Myocyte (in vitro differentiated cells): ENCODE measurements at regions not wholly inside any gene's neighbourhood (a gene's known extent, or its start where the extent isn't known, plus 50 kb on each side); places are given as distances from the start of the nearest gene placed in this dataset.

ENCODE experiments used
- DNase-seq: peaks from one replicate; pipeline ENCODE4 v3.0.0-alpha.2; 2012; ENCODE audit warnings: low read depth

DNA sequence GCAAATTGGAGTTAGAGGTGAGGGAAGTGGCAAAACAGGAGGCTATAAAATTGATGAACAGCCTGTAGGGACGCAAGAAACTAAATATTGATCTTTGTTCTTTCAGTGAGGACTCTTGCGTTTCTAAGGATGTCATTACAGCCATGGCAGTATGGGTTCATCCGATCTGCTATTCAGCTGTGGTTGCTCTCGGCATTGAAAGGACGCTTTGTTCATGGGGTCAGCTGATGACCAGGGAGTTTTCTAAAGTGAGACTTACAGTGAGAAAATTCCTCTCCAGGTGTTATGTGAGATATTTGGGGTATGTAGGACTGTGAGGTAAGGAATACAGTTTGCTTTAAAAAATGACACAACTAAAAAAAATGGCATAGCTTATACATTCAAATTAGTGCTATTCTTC, 52.7 kb upstream of the PELI1 start:
- no peak for DNase-seq

DNA sequence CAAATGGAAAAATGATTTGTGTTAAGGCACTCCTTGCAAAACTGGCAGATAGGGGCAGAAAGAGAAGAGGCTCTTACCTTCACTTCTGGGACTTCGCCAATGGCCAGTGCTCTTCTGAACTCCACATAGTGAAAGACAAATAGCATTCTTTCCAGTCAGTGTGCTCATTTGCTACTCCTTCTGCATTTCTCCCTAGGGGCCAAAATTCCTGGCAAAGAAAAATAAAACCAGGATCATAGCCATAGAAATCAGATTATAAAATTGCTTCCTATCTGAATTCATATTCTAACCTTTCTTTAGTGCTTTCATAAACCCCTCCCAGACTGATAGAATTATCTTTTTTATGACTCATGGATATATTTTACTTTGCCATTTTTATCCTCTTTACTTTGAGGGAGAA, 56.9 kb upstream of the PELI1 start:
- peak; percentile 18 for DNase-seq

DNA sequence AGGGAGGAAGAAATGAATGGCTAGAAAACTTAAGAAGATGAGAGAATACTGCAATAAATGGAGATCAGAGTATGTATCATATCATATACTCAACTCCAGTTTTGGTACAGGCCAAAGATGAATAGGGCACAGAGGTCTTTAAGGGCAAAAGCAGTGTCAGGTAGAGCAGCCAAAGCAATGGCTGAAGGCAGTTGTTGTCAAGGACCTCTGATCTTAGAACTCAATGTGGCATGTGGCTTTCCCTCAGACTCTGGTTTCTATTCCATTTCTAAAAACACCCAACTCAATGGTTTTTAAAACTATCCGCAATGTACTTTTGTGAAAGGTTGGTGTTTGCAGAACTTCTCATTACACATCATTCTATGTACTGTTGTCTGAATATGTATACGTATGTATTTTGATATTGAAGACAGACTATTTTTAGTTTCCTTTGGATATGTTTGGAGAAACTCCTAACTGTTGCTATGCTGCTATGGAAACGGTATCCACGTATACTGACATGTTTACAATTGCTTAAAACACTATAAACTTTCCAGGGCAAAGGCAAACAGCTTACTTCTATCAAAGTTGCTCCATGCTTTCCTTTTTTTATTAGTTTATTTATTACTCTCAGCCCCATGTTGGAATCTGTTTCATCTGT, 58.1 kb upstream of the PELI1 start:
- no peak for DNase-seq

DNA sequence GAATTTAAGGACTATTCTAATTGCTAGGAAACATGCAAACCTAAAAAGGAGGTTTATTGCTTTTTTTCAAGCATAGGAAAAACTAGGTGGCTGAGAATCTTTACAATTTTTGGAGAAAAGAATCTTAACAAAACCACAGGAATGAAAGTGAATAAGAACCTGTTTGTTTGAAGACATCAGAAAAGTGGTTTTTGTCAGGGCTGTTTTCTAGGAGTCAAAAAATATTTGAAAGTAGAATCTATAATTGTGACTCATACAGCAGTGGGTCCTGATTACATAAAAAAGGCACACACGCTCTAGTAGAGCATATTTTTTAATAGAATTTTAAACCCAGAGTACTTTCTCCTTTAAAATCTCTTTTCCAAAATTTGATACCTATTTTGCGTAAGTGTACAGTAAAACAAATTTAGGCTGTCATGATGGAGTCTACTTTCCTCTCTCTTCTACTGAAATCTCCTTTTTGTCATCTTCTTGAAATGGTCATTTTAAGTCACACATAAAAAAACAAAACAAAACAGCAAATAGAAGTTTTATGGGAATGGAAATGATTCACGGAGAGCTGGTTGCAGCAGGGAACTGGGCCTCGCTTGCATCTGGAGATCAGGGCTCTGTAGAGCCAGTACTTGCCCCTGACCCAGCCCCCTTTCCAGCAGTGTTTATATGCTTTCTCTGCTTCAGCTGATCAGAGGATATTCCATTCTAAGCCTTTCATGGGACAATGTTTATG, 59.1 kb upstream of the PELI1 start:
- DNase-seq, result no peak

DNA sequence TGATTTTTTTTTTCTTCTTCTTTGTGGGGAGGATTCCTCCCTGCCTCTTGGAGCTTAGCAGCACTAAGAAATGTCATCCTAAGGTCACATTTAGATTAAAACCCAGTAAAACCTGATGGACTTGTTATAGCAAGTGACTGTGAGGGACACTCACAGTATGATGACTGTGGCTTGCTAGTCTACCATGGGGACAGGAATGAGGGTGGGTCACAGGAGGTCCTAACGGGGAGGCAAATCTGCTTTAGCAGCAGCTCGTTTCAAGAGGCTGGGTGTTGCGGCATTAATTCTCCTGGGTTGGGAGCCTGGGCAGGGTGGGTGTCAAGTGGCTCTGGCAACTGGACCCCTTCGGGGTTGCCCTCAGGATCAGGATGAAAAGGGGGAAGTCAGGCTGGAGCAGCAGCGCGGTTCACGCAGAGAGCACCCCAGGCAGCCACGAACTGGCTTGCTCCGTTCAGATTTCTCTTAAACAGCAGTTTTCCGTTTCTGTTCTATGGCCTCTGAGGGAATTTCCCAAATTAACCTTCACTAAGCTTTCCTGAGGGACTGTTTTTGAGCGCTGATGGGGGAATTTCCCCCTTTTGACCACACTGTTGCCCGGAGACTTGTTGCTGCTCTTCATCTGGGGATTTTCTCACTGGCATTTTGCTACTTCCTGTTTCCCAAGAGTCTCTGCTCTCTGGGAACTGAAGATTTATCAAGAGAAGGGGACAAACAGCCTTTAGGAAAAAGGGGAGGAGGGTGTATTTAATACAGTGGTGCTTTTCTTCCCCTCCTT, 59.8 kb upstream of the PELI1 start:
- DNase-seq, result no peak

DNA sequence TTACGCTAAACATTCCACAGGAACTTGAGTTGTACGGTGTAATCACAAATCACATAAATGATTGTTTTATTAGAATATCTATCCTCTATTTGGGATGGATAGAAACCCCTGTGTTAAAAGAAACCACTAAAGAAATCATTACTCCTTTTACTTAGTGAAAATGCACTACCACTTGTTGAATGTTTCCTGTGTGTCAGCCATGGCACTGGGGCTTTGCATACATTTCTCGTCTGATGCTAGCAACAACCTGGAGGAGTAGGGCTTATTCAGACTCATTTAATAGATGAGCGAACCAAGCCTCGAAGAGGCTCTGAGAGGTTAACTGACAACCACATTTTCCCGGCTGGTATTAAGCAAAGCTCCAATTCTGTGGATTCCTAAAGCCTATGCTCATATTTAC, 60.5 kb upstream of the PELI1 start:
- no peak for DNase-seq

DNA sequence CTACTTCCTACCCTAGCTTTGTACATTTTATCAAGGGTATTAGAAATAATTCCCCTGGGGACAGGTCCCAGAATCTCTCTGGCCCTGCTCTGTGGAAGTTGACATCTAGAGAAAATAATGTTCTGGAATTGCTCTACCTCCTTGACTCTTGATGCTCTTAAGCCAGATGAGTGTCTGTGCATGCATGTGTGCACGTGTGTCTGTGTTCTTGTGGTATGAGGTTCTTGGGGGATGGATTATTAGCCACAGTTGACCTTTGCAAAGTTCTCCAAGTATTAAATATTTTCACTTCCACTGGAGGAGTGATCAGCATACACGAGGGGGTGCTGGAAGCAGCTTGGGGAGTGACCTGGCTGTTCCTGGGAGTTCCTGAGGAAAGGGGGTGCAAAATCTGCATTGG, 61.2 kb upstream of the PELI1 start:
- DNase-seq, result no peak

DNA sequence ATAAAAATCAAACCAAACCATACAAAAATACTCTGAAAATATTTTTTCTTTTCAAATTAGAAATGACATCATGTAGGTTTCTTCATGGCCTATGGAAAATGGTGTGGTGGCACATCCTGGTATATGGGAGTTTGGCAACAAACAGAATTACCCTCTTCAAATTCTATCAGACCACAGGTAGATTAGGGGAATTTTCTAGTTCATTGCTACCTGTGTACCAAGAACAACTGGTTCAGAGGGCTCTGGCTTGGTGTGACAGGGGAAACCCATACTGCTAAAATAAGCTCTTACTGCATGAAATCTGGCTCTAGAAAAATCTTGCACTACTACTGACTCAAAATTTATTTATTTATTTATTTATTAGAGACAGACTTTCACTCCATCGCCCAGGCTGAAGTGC, 63.4 kb upstream of the PELI1 start:
- DNase-seq, result no peak

DNA sequence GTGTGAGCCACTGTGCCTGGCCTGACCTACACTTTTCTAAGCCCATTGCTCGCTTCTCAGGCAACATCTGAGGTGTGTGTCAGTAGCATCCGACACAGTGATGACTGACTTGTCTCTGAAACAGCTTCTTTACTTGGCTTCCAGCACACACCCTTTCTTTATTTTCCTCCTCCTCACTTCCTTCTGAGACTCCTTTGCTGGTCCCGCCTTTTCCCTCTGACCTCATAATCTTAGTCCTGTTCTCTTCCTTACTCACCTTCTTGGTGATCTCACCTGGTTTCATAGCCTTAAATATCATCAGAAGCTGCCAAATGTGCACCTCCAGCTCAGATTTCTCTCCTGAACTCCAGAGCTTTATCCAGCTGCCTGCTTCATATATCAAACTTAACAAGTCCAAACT, 66.6 kb upstream of the PELI1 start:
- DNase-seq, result no peak

DNA sequence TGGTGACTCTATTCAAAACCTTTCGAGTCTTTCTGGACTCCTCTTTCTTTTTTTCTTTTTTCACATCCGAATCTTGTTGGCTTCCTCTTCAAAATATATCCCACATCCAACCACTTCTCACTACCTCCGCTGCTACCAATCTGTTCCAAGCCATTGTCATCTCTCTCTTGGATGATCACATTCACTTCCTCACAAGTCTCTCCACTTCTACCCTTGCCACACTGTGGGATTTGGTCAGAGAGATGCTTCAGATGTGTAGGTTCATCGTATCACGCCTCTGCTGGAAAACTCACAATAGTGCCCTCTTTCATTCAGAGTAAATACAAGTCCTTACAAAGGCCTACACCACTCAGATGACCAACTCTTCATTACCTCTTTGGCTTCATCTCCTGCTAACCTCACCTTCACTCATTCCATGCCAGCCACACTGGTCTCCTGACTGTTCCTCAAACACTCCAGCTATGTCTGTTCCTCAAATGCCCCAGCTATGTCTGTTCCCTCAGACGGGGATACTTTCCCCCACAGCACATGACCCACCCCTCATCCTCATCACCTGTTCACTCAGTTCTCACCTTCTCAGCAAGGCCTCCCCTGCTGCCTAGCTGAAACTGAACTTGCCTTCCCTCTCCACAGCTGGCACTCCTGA, 67.2 kb upstream of the PELI1 start:
- peak; percentile 37 for DNase-seq

DNA sequence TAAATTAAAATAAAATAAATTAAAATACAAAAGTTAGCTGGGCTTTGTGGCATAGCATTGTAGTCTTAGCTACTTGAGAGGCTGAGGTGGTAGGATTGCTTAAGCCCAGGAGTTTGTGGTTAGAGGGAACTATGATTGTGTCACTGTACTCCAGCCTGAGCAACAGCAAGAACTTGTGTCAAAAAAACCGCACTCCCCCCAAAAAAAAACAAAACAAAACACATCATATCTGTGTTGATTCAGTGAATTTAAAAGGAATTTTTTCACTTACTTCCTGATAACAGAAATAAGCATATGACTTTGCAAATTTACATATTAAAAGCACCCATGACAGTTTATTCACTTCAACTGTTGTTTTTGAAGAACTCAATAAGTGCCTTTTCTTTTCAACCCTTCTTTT, 68.1 kb upstream of the PELI1 start:
- peak; percentile 70 for DNase-seq

DNA sequence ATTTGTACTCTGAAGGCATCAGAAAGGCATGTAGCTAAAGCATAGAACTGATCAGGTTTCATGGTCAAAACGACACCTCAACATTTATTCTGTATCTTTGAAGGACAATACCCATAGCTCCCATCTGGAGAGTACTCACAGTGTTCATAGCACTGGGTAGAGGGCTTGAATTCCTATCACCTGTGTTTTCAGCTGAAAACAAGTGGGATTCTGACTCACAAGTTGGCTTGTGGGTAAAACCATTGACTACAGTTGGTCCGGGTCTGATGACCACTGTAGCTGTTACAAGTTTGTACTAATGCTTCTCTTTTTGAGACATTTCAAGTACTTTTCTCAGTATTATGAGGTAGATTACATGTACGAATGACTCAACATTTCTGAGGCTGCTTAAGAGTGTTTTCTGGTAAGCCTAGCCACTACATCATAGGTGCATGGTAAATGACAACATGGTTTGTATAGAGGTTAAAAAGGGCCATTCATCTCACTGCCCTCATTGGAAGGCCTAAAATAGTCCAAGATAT, 68.6 kb upstream of the PELI1 start:
- peak; percentile 82 for DNase-seq

DNA sequence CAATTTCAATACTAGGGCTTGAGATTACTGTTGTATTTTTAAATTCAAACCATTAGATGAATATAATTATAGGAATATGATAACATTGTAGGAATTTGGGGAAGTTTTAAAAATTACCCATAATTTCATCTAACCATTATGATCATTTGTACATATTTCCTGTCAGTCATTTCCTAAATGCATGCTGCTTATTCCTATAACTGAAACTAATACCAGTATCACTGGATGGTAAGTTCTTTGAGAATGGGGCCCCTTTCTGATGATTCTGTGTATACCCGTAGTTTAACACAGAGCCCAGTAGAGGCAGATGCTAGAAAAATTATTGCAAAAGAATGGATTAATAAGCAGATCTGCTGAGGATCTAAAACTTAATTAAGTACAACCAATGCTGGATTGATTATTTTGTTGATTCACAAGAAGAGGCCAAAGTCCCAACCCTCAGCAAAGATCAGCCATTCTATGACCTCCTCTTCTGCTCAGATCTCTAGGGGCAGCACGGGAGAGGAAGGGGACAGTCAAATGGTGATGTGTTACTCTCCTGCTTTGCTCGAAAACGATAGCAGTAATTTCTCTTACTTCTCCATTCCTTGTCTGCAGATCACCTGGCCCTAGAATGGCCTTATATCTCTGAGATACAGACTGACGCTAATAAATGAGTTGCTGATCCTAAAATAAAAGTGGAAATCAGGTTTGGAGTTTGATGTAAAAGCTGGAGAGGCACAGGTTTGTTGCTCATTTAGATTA, 69.5 kb upstream of the PELI1 start:
- DNase-seq, result no peak

DNA sequence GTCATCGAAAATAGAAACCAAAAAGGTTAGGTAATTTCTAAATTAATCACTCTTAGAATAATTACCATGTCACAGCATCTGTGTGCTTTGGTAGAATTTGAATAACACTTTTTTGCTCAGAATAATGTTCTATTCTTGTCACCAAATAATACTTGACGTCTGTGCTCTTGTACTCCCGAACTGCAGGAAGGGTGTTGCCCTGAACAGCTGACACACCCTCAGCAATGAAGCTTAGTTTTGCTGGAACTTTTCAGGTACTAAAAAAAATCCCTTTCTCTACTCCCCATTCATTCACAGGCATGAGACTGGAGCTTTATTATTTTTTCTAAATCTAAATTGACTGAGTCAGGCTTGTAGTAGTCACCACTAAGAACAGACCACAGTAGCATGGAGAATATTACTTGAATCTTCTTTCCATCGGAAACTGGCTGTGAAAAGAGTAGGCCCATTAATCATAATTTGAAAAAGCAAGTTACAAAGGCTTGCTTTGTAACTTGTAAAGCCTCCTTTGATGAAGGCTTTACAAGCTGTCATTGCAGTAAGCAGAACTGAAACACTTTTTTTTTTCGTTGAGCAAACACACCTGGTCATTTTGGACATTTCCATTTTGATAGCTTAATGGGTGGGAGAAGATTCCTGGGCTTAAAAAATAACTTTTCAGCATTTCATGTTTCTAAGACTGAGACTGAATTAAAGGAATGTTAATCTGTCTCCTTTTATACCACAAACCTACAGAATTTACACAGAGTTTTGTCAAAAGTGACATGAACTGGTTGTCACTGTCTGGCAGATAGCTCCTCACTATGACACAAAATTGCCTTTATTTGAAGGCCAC, 70.3 kb upstream of the PELI1 start:
- peak; percentile 37 for DNase-seq

DNA sequence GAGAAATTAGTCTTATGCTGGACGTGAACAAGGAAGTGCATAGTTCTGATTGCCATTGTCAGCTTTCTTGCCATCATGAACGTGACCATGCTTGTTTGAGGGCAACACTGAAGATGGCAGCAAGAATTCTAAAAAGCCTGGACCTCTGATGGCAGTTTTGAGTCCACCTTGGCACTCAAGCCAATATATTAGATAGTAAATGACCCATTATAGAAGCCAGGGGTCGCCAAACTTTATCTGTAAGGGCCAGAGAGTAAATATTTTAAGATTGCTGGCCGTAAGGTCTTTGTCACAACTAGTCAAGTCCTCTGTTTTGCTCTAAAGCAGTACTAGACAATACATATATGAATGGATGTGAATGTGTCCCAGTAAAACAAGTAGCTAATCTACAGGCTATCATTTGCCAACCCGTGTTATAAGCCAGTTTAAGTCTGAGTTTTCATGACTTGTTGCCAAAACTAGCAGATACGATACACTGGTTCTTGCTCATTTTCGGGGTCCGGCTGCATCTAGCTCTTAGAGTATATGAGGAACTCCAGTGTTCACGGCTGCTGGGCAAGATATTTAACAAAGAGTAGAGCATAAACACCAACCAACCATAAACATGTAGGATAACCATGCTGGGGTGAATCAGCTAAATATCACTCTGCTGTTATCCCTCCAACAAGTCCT, 73.1 kb upstream of the PELI1 start:
- DNase-seq, result no peak

DNA sequence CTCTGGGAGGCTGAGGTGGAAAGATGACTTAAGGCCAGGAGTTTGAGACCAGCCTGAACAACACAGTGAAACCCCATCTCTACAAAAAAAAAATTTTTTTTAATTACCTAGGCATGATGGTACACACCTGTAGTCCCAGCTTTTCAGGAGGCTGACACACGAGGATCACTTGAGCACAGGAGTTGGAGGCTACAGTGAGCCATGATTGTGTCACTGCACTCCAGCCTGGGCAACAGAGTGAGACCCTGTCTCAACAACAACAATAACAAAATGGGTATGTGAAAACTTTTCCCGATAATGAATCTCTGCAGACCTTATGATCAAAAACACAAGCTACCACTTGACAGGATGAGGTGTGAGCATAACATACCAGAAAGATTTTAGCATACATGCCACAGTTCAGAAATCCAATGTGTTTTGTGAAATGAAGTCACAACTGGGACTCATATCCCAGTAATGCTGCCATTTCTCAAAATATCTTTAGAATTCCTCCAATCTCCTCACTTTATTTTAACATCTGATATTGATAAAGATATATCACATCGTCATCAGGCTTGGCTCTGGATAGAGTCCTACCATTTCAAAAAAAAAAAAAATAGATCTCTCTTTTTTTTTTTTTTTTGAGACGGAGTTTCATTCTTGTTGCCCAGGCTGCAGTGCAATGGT, 74.0 kb upstream of the PELI1 start:
- DNase-seq, result no peak

DNA sequence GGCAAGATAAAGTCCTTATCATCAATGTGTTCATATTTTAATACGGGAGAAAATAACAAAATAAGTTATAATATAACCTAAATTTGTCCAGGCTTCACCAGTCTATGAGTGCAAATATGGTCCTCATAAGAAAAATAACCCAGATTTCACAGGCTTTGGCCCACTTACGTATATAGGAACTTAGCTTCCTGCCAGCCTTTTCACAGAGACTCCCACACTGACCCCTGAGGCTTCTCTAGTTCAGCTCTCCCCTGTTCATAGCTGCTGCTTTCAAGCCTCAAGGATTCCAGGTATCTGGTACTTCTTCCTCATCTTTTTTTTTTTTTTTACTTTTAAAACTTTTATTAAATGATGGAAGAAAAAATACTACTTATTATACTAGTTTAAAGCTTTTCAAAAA, 74.9 kb upstream of the PELI1 start:
- no peak for DNase-seq

DNA sequence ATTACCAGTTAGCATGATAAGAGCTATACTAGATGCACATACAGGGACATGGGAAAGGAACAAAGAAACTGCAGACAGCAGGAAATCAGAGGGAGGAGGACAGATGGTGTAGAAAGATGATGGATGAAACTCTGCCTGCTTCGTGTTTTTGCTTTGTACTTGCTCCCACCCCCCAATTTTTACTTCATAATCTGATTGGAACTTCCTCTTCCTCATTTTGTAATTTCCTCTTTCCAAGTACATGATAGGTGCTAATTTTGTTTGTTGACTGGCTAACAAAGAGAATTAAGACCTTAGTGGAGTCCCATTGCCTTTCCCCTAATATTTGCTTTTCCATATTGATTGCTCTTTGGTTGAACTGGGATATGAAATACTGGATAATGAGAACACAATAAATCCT, 76.0 kb upstream of the PELI1 start:
- DNase-seq, result no peak
